ENCODE measurements at regions not wholly inside any gene's neighbourhood (a gene's known extent, or its start where the extent isn't known, plus 50 kb on each side); places are given as distances from the start of the nearest gene placed in this dataset.

- no peak for DNase-seq (ENCODE audit: low read depth in 1 of 2, low spot score in 1 of 2)
- TF ChIP-seq JUND (IDR thresholded peaks at IDR 0.05; ENCODE audit: low read depth), result no peak
- in situ Hi-C loops (cut with HindIII; ENCODE audit: low pct_unique_long_range_greater_than_20kb, low sequenced_read_pairs), result no loop called here
These were observed 382.3 kb upstream of the SLC30A5 start for GRCh38 chr5:68711293-68712200.

DNA sequence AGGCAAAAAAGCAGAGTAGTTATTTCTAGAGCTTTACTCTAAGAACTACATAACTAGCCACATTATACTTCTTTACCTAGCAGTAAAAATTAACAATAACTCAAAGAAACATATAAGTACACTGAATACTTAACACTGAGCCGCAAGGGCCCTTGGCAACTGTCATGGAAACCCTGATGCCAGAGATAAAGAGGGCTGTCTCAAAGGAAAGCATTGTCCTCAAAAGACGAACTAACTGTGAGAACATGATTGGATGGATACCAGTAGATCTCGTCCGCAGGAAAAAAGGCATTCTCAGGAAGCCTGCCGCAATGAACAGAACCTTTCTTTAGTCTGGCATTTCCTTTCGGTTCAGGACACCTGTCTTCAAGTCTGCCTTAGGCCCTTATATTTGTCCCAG lies 379.0 kb upstream of the SLC30A5 start:
- DNase-seq (ENCODE audit: low read depth in 1 of 2, low spot score in 1 of 2), result no peak
- TF ChIP-seq JUND (IDR thresholded peaks at IDR 0.05; ENCODE audit: low read depth), result no peak
- in situ Hi-C loops (cut with HindIII; ENCODE audit: low pct_unique_long_range_greater_than_20kb, low sequenced_read_pairs), result no loop called here

- in situ Hi-C loops (cut with HindIII; ENCODE audit: low pct_unique_long_range_greater_than_20kb, low sequenced_read_pairs), result no loop called here
- no peak for TF ChIP-seq JUND (IDR thresholded peaks at IDR 0.05; ENCODE audit: low read depth)
- DNase-seq (ENCODE audit: low read depth in 1 of 2, low spot score in 1 of 2), result no peak
These were observed 372.8 kb upstream of the SLC30A5 start for GRCh38 chr5:68720884-68721610.

- in situ Hi-C loops (cut with HindIII; ENCODE audit: low pct_unique_long_range_greater_than_20kb, low sequenced_read_pairs), result no loop called here
- TF ChIP-seq JUND (IDR thresholded peaks at IDR 0.05; ENCODE audit: low read depth), result no peak
- DNase-seq (ENCODE audit: low read depth in 1 of 2, low spot score in 1 of 2), result no peak
These were observed 371.5 kb upstream of the SLC30A5 start for GRCh38 chr5:68722357-68722756.

DNA sequence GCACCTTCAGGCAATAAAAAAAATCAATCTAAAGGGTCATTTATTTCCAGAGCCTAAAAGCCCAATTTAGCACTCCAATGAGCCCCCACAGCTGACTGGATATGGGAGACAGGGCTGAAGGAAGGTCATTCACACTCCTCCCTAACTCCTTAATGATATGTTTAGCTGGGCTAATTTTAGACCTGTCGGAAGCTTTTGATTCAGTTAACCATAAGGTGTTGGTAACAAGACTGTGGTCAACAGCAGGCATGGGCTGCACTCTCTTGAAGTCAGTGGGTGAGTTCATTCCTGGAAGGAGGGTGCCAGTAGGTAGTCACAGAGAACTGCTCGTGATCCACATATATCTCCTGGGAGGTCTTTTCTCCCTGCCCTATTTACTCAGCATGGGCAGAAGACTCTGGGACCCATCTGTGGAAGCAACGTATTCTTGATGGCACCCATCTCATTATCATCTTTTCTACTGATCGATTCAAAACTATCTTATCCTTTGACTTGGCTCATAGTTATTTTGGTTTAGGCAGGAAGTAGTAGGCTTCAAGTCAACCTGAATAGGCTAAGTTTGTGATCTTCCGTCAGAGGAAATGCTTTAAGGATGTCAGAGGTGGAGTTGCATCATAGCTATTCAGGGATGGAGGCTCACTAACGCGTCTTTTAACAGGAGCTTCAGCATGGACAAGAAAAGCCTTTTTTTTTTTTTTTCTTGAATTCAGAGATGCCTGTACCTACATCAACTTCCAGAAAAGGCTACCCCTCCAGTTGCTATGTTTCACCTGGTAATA lies 367.7 kb upstream of the SLC30A5 start:
- in situ Hi-C loops (cut with HindIII; ENCODE audit: low pct_unique_long_range_greater_than_20kb, low sequenced_read_pairs), result no loop called here
- no peak for TF ChIP-seq JUND (IDR thresholded peaks at IDR 0.05; ENCODE audit: low read depth)
- DNase-seq (ENCODE audit: low read depth in 1 of 2, low spot score in 1 of 2), result no peak

DNA sequence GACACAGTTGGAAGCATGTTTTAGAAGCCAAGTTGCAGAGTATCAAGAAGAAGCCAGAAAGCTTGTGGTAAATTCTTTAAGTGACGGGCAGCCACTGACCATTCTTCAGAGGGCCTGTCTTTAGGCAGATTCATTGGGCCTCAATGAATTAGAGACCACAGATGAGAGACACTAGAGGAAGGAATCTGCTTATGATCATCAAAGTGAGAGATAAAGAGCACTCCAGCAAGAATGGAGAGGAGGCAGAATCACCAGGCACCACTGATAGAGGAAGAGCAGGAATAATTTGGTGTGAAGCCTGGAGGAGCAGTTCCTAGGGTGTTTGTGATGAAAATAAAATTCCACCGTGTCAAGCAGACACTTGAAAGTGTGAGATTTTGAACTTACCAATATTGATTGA lies 365.9 kb upstream of the SLC30A5 start:
- no peak for TF ChIP-seq JUND (IDR thresholded peaks at IDR 0.05; ENCODE audit: low read depth)
- no peak for DNase-seq (ENCODE audit: low read depth in 1 of 2, low spot score in 1 of 2)
- in situ Hi-C loops (cut with HindIII; ENCODE audit: low pct_unique_long_range_greater_than_20kb, low sequenced_read_pairs), result no loop called here

- in situ Hi-C loops (cut with HindIII; ENCODE audit: low pct_unique_long_range_greater_than_20kb, low sequenced_read_pairs), result no loop called here
- no peak for TF ChIP-seq JUND (IDR thresholded peaks at IDR 0.05; ENCODE audit: low read depth)
- no peak for DNase-seq (ENCODE audit: low read depth in 1 of 2, low spot score in 1 of 2)
These were observed 364.1 kb upstream of the SLC30A5 start for GRCh38 chr5:68729678-68730077.

DNA sequence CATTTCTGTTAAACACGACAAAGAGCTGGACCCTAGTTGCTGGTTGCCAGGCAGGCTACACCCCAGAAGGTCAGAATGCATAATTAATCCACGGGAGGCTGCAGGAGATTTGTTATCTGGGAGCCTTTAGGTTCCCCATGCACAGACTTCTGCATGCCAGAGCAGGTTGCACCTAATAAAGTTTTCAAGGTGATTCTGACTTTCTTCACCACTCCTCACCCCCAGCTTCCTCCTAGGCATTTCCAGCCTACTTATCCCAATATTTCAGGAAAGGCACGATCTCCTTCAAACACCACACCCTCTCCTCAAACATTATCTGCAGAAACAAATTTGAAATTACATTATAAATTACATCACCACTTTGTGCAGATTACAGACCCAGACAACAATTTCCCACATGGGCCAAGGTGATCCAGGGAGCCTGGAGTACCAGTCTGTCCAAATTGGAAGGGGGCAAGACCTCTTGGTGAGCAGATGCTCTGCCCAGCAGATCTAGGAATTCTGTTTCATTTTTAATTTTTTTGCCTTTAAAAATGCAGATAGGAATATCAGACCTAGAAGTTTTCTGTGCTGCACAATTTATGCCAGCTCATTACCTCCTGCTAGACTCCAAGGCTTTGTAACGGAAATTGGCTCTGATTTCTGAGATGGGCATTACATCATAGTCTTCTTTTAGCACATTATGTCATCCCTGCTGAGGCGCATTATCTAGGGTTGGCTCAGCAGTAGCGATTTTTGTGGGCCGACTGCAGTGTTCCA lies 363.4 kb upstream of the SLC30A5 start:
- no peak for DNase-seq (ENCODE audit: low read depth in 1 of 2, low spot score in 1 of 2)
- TF ChIP-seq JUND (IDR thresholded peaks at IDR 0.05; ENCODE audit: low read depth), result no peak
- in situ Hi-C loops (cut with HindIII; ENCODE audit: low pct_unique_long_range_greater_than_20kb, low sequenced_read_pairs), result no loop called here

DNA sequence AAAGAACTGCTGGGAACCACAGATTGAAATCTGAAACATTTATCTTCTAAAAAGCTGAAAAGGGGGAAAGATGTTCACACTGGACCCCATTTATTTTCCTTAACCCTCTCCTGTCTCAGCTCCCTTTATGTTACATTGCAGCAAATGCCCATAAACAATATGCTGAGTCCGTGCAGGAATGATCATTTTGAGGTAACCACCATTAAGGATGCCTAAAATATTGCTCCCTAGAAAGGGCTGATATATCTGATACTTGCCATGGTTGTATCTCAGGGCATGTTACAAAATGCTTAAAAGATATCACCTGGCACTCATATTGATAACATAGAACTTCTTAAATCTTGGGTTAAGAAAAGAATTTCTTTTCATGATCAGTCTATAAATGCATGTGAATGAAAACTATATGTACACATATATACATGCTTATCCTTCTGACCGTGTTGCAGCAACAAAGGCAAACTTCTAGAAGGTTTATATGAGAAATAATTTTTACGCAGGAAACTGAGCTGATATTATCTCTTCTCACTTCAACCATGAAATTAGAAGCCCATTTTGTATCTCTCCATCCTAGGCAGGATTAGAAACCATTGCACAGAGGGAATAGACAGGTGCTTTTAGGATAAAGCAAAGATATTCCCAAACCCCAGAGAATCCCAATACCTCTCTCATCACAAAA lies 362.7 kb upstream of the SLC30A5 start:
- DNase-seq (ENCODE audit: low read depth in 1 of 2, low spot score in 1 of 2), result no peak
- TF ChIP-seq JUND (IDR thresholded peaks at IDR 0.05; ENCODE audit: low read depth), result no peak
- in situ Hi-C loops (cut with HindIII; ENCODE audit: low pct_unique_long_range_greater_than_20kb, low sequenced_read_pairs), result no loop called here

- in situ Hi-C loops (cut with HindIII; ENCODE audit: low pct_unique_long_range_greater_than_20kb, low sequenced_read_pairs), result no loop called here
- no peak for DNase-seq (ENCODE audit: low read depth in 1 of 2, low spot score in 1 of 2)
- no peak for TF ChIP-seq JUND (IDR thresholded peaks at IDR 0.05; ENCODE audit: low read depth)
These were observed 361.6 kb upstream of the SLC30A5 start for GRCh38 chr5:68732251-68732650.

- DNase-seq (ENCODE audit: low read depth in 1 of 2, low spot score in 1 of 2), result no peak
- in situ Hi-C loops (cut with HindIII; ENCODE audit: low pct_unique_long_range_greater_than_20kb, low sequenced_read_pairs), result no loop called here
- TF ChIP-seq JUND (IDR thresholded peaks at IDR 0.05; ENCODE audit: low read depth), result no peak
These were observed 359.0 kb upstream of the SLC30A5 start for GRCh38 chr5:68734781-68735180.

Measured in T47D (cell line).